GM23248 (cell line): ENCODE measurements at regions not wholly inside any gene's neighbourhood (a gene's known extent, or its start where the extent isn't known, plus 50 kb on each side); places are given as distances from the start of the nearest gene placed in this dataset.
"Not testable (repeated sequence)": the region's sequence is repeated elsewhere in the genome, so short reads cannot be mapped to it uniquely, and the experiment has no call there.

Source experiments
- DNase-seq: peaks from one replicate; pipeline ENCODE4 v3.0.0-alpha.2; 2015
- H2AFZ ChIP-seq: fragments of 200-600 bp; sonication (generic); 2 replicates; pipeline ENCODE4 v1.6.1; 2016; ENCODE audit warnings: antibody characterized with exemption
- H3F3A ChIP-seq: fragments of 200-600 bp; sonication (generic); 2 replicates; pipeline ENCODE4 v1.6.1; 2016; ENCODE audit warnings: mild to moderate bottlenecking, antibody characterized with exemption, mixed run types; ENCODE audit not compliant: insufficient read depth
- H3K27ac ChIP-seq: fragments of 200-600 bp; sonication (generic); 2 replicates; pipeline ENCODE4 v1.5.1; 2016; ENCODE audit warnings: mild to moderate bottlenecking
- H3K27me3 ChIP-seq: fragments of 200-600 bp; sonication (generic); replicated peaks from 2 replicates; pipeline ENCODE4 v1.6.1; 2016; ENCODE audit warnings: mild to moderate bottlenecking; ENCODE audit not compliant: insufficient read depth
- H3K36me3 ChIP-seq: fragments of 200-600 bp; sonication (generic); 2 replicates; pipeline ENCODE4 v1.6.1; 2016; ENCODE audit warnings: low read depth, mild to moderate bottlenecking
- H3K4me1 ChIP-seq: fragments of 200-600 bp; sonication (generic); 2 replicates; pipeline ENCODE4 v1.6.1; 2016; ENCODE audit warnings: mild to moderate bottlenecking; ENCODE audit not compliant: insufficient read depth
- H3K4me2 ChIP-seq: fragments of 200-600 bp; sonication (generic); one replicate; pipeline ENCODE4 v1.6.1; 2016; ENCODE audit warnings: mild to moderate bottlenecking; ENCODE audit not compliant: unreplicated experiment
- H3K4me3 ChIP-seq: fragments of 200-600 bp; sonication (generic); 2 replicates; pipeline ENCODE4 v1.5.1; 2016; ENCODE audit warnings: mild to moderate bottlenecking
- H3K79me2 ChIP-seq: fragments of 200-600 bp; sonication (generic); 2 replicates; pipeline ENCODE4 v1.6.1; 2016; ENCODE audit warnings: mild to moderate bottlenecking; ENCODE audit not compliant: insufficient read depth
- H3K9ac ChIP-seq: fragments of 200-600 bp; sonication (generic); 2 replicates; pipeline ENCODE4 v1.6.1; 2016; ENCODE audit warnings: mild to moderate bottlenecking
- H3K9me2 ChIP-seq: fragments of 200-600 bp; sonication (generic); 2 replicates; pipeline ENCODE4 v1.6.1; 2016; ENCODE audit warnings: mixed run types, mild to moderate bottlenecking, moderate library complexity; ENCODE audit not compliant: insufficient read depth
- H3K9me3 ChIP-seq: fragments of 200-600 bp; sonication (generic); one replicate; pipeline ENCODE4 v1.6.1; 2017; ENCODE audit warnings: low read depth
- H4K20me1 ChIP-seq: fragments of 200-600 bp; sonication (generic); 2 replicates; pipeline ENCODE4 v1.6.0; 2016; ENCODE audit not compliant: insufficient read depth
- EZH2 ChIP-seq: fragments of 200-600 bp; sonication (generic); IDR thresholded peaks from 2 replicates; pipeline ENCODE4 v1.6.1; 2018; ENCODE audit warnings: antibody characterized with exemption, mild to moderate bottlenecking; ENCODE audit not compliant: insufficient read depth, poor library complexity, severe bottlenecking
- EZH2phosphoT487 ChIP-seq: fragments of 200-600 bp; sonication (generic); IDR thresholded peaks from 2 replicates; pipeline ENCODE4 v1.6.1; 2018; ENCODE audit warnings: antibody characterized with exemption, moderate library complexity, mild to moderate bottlenecking, low read depth; ENCODE audit not compliant: insufficient read depth
- WGBS, 2 experiments: methylation state at CpG; one replicate each; pipeline ENCODE4 v1.1.6; 2015 to 2017; ENCODE audit warnings: low lambda C conversion rate in 2 of 2, low coverage in 1 of 2; ENCODE audit errors: missing lambda C conversion rate in 2 of 2; 5-methylcytosine and 5-hydroxymethylcytosine counted together
- in situ Hi-C: fragments of 300-500 bp; cut with MboI; formaldehyde crosslinking; loops from 2 replicates; pipeline ENCODE4 v1.15.0; 2020

GRCh38 chr12:114608509-114608908 is 75.5 kb downstream of the TBX3 start:
- Histone ChIP-seq H3K9ac (no peak overlapping the region), H3K4me2 (no peak overlapping the region), H3F3A (no peaks in the 10 kb centered on the region), H3K4me1 (no peaks in the 10 kb centered on the region), H4K20me1 (no peaks in the 10 kb centered on the region), H3K4me3 (no peak overlapping the region), H2AFZ (no peak overlapping the region), H3K27me3 (peaks cover 9% of the 10 kb centered on the region; the same call in 1 of the 2 replicates), H3K79me2 (no peaks in the 10 kb centered on the region), H3K36me3 (no peaks in the 10 kb centered on the region), H3K27ac (no peak overlapping the region), H3K9me3 (no peaks in the 10 kb centered on the region), H3K9me2 (no peaks in the 10 kb centered on the region)
- DNase-seq, result no peak
- in situ Hi-C loops, result no loop called here
- TF ChIP-seq EZH2phosphoT487 (no peak), EZH2 (no peak)
- WGBS, 2 experiments, result 32 to 40% methylated on average over 3 of the region's 3 CpGs

DNA sequence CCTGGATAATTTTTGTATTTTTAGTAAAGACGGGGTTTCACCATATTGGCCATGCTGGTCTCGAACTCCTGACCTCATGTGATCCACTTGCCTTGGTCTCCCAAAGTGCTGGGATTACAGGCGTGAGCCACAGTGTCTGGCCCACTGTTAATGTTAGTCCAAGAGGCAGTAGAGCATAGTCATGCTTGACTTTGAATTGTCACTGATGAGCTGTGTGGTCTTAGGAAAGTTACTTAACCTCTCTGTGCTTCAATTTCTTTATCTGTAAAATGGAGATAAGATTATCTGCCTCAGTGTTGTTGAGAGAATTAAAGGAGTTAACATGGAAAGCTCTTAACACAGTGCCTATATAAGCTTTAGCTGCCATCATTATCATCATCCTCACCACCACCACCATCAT is 78.1 kb downstream of the TBX3 start:
- no peak for TF ChIP-seq EZH2phosphoT487
- TF ChIP-seq EZH2, result no peak
- no peaks in the 10 kb centered on the region for H3K4me1 ChIP-seq
- H2AFZ ChIP-seq, result no peak overlapping the region
- H3K9me3 ChIP-seq, result no peaks in the 10 kb centered on the region
- in situ Hi-C loops, result no loop called here
- no peak for DNase-seq
- no peaks in the 10 kb centered on the region for H3K9me2 ChIP-seq
- peaks cover 9% of the 10 kb centered on the region for H3K27me3 ChIP-seq
- H3K4me3 ChIP-seq, result no peak overlapping the region
- H3K27ac ChIP-seq, result no peak overlapping the region
- H3K9ac ChIP-seq, result no peak overlapping the region
- WGBS, 2 experiments, result 48 to 59% methylated on average over 3 of the region's 3 CpGs
- H3K36me3 ChIP-seq, result no peaks in the 10 kb centered on the region
- H3F3A ChIP-seq, result no peaks in the 10 kb centered on the region
- no peaks in the 10 kb centered on the region for H4K20me1 ChIP-seq
- H3K79me2 ChIP-seq, result no peaks in the 10 kb centered on the region
- H3K4me2 ChIP-seq, result no peak overlapping the region

DNA sequence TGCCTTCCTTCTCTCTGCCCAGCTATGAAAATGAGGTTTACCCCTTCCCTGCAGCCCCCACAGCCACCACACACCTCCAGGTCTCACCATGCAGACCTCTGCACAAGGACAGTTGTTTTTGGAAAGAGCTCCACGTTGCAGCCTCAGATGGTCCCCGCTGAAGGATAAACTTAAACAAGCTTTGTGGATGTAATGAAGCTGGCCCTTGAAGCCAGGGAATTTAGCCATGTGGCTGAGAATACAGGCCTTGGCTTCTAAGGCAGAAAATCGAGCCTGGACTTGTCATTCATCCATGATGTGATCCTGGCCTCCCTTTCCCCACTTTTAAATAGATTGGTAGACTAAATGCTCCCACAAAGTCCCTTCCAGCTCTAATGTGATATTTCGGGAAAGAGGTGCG is 79.4 kb downstream of the TBX3 start:
- Histone ChIP-seq H4K20me1 (no peaks in the 10 kb centered on the region), H3K4me2 (no peak overlapping the region), H3K9me2 (no peaks in the 10 kb centered on the region), H3K79me2 (no peaks in the 10 kb centered on the region), H3F3A (no peaks in the 10 kb centered on the region), H3K4me3 (no peak overlapping the region), H3K9me3 (no peaks in the 10 kb centered on the region), H3K36me3 (no peaks in the 10 kb centered on the region), H2AFZ (no peak overlapping the region), H3K4me1 (no peaks in the 10 kb centered on the region), H3K9ac (no peak overlapping the region), H3K27ac (no peak overlapping the region), H3K27me3 (peaks cover 9% of the 10 kb centered on the region)
- no peak for DNase-seq
- TF ChIP-seq EZH2phosphoT487 (no peak), EZH2 (no peak)
- 17 to 20% methylated on average over 5 of the region's 5 CpGs for WGBS, 2 experiments
- in situ Hi-C loops, result no loop called here

- not testable (repeated sequence) for H3K36me3 ChIP-seq
- WGBS, 2 experiments, result 49 to 52% methylated on average over 2 of the region's 2 CpGs
These were observed 83.4 kb downstream of the TBX3 start for GRCh38 chr12:114600584-114600983.

GRCh38 chr12:114598111-114598510 is 85.9 kb downstream of the TBX3 start:
- Histone ChIP-seq H3K9me2 (no peaks in the 10 kb centered on the region), H4K20me1 (no peaks in the 10 kb centered on the region), H3K4me2 (no peak overlapping the region), H2AFZ (no peak overlapping the region), H3F3A (no peaks in the 10 kb centered on the region), H3K79me2 (no peaks in the 10 kb centered on the region), H3K4me1 (no peaks in the 10 kb centered on the region), H3K9ac (no peak overlapping the region), H3K27ac (no peak overlapping the region), H3K9me3 (no peaks in the 10 kb centered on the region), H3K36me3 (no peaks in the 10 kb centered on the region), H3K4me3 (no peak overlapping the region), H3K27me3 (no peaks in the 10 kb centered on the region; the same call in 1 of the 2 replicates)
- no peak for TF ChIP-seq EZH2
- 0% methylated on average over 2 of the region's 2 CpGs for WGBS, 2 experiments
- in situ Hi-C loops, result no loop called here
- DNase-seq, result no peak

More at GRCh38 chr12:114600584-114600983, 83.4 kb downstream of the TBX3 start:
- in situ Hi-C loops, H3K27ac ChIP-seq, H3K4me1 ChIP-seq, H3K9me2 ChIP-seq, H3K79me2 ChIP-seq, H3K4me2 ChIP-seq, H3K9ac ChIP-seq, H3K27me3 ChIP-seq, DNase-seq, H2AFZ ChIP-seq, H3F3A ChIP-seq, H3K9me3 ChIP-seq, H4K20me1 ChIP-seq, H3K4me3 ChIP-seq: not testable (repeated sequence)
